Nucleus accumbens (tissue), 56 donors: ENCODE measurements at regions not wholly inside any gene's neighbourhood (a gene's known extent, or its start where the extent isn't known, plus 50 kb on each side); places are given as distances from the start of the nearest gene placed in this dataset.

Source experiments
- DNase-seq, 56 donors: peaks; one replicate each; lab custom pipeline; 2025; lab: John Stamatoyannopoulos, UW

DNA sequence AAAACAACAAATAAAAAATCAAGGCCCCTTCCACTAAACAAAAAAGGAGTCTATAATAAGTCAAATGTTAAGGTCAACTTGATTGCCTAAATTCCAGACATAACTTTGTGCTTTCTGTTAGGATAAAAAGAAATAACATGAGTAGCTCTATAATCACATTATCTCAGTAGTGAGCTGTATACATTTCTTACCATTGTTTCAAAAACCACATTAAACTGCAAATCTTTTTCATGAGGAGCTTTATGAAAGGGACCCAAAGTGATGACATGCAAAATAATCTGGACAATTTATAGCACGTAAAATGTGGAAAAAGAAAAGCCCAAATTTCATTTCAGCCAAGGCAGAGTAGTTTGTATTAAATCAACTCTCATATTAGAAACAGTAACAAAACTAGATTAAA lies 269.2 kb downstream of the KLF12 start:
- DNase-seq: no peak

DNA sequence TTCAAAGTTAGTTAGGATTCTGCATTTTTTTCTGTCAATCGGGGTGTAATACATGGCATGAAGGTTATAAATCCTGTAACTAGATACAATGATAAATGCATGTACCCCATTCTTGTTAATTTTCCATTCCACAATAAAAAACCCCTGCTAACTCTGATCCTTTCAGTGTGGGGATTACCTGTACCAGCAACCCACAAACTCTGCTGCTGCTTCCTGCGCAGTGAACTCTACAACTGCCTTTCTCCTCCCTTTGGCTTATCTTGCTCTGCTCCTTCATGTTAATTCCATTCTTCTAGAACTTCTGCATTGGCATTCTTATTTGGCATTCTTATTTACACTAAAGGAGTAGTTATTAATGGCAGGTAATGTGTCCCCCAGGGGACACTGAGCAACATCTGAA lies 273.1 kb downstream of the KLF12 start:
- DNase-seq: peak in 1 of 56 donors; percentile 1

DNA sequence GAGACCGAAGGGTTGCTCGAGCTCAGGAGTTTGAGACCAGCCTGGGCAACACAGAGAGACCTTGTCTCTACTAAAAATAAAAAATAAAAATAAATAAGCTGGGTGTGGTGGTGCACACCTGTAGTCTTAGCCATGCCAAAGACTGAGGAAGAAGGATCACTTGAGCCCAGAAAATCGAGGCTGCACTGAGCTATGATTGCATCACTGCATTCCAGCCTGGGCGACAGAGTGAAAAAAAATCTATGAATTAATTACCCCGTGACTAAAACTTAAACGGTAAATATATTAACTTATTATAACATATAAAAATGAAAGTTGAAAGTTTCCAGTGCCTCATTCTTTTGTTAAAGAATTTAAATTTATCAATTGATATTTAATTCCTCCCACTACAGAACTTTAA lies 273.7 kb downstream of the KLF12 start:
- no peak for DNase-seq

DNA sequence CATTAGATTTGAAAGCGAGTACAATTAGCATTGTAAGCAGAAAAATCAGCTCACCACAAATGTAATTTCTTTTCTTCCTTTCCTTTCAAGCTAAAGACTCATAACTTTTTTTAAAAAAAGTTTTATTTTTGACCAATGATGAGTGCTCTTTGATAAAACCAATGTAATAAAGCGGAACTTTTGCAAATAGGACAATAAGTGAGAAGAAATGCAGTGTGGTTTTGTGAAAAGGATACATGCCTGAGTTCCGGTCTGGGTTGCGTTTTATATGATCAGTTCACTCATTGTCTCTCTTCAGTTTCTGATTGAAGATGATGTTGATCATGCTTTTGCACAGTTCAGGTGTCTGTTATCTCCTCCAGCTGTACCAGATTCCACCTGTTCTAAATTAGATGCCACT lies 274.4 kb downstream of the KLF12 start:
- no peak for DNase-seq

DNA sequence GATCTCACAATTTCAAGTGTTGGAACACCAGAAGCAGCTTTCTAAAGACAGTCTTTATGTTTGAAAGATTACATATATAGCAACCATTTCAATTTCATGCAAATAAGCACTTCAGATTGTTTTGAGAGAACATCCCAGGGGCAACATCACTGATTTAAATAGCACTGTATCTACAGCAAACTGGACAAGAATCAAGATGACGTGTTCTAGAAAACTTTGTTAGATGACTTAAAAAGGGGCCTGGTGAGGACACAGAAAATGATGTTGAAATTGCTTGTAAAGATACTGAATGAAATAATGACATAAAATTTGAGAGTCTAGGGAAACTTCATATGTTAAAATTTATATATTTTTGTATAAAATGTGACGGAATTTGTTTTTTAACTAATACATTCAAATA lies 277.1 kb downstream of the KLF12 start:
- DNase-seq: no peak

DNA sequence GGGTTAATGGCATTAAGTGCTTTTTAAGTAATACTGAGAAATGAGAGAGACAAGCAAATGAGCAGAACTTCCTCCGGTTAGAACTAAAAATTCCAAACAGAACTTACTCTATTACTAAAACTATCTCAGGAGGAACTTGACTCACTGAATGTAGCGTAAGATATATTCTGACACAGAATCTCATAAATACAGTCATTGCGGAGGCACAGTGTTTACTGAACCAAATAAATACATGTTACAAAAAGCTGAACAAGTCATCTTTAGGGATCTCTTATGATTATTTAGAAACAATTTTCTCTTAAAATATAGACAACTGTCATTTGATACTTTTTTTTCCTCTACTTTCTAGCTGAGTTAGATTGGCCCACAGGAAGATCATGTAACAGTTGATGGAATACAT lies 283.1 kb downstream of the KLF12 start:
- DNase-seq: no peak

DNA sequence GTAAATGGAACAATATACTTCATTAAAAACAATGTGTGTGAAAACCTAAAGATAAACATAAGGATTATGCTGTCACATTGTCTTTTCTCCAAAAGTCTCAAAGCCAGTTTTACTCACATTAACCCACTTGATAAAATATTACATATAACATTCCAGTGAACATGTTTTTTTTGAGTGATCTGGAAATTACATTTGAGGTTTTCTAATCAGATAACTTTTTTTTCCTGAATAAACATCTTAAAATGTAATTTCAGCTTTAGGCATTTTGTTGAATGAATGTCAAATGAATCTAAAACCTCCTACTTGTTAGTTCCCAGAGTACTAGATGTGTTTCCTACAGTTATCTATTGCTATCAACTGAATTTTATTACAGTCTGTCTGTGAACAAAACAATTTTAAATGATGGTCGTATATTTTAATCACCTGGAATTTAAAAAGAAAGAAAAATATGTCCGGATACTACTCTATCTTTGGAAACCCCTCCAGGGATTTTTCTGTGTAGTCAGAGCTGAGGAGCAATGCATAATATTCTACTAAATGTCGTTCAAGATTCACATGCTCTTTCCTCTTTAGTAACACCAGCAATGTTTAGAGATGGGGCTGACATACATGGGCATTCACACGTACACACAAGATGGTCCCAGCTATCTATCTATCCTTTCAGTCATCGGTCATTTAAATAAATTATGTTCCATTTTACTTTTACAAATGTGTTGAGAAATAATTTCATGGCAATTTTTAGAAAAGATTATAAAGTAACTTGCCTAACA lies 283.9 kb downstream of the KLF12 start:
- no peak for DNase-seq

DNA sequence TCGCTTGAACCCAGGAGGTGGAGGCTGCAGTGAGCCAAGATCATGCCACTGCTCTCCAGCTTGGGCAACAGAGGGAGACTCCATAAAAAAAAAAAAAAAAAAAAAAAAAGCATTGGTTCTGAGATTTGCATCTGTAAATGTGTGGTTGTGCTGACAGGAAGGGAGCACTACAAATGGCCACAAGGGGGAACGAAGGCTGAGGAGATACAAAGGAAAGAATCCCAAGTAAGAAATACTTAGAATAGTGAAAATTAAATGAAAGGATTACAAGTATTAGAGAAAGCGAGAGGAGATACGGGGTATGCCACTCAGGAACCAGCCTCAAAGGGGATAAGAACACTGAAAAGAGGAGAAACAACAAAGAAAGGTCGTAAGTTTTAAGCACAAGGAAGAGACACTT lies 284.9 kb downstream of the KLF12 start:
- no peak for DNase-seq

DNA sequence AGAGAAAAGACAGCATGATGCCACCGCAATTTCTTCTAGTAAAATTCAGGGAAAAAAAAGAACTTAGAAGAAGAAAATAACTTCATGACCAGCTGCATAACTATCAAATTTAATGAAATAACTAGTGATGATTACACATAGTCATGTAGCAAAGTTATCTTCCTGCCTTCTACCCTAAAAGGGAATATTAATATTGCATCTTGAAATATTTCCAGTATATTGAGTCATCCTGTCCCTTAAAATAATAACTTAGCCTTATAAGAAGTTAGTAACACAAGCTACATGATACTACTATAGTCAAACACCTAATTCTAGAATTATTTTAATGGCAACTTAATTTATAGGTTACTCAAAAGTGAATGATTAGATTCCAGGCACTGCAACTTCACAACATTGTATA lies 289.2 kb downstream of the KLF12 start:
- no peak for DNase-seq

DNA sequence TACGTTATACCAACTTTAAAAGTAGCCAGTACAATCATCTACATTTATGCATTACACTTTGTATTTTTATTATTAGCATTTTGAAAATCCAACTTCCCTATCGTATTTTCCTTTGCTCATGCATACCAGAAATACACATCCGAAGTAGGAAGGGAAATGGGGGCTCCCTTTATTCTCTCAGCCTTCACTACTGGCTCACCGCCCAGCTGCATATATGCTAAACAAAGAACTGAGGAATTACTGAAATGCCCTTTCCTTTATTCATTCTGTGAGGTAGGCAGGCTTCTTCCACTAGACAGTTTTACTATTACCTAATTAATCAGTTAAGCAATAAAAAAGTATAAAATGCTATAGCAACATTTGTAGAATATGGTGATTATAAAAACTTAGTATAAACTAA lies 291.6 kb downstream of the KLF12 start:
- DNase-seq: no peak

DNA sequence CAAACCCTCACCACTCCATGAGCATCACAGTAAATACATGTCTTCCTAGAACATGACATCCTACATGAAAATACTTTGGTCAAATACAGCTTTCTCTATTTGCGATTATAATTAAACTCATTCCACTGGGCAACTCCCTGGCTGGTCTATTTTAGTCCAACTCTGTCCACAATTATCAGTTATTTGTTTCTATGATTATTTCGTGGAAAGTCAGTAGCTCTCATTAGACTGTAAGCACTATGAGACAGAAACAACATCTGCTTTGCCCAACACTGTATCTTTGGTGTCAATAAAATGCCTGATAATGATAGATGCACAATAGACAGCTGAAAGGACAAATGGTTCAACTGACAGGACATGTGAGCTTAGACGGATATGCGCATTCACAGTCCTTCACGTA lies 292.0 kb downstream of the KLF12 start:
- DNase-seq: no peak

DNA sequence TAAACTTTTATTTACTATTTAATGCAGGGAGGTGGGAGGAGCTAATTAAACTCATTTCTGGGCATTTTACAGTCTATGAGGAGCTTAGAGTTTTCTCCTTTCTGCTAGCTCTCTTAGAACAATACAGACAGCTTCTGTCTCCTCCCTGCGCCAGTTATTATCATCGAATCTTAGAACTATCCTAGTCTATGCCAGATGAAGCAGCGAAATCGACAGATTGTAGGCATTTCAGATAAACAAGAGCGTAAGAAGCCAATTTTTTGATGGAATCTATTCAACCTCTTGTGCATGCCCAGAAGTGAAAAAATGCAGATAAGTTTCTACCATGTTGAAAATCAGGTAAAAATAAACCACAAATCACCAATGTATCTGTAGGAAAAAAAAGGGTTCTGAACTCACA lies 297.1 kb downstream of the KLF12 start:
- no peak for DNase-seq

DNA sequence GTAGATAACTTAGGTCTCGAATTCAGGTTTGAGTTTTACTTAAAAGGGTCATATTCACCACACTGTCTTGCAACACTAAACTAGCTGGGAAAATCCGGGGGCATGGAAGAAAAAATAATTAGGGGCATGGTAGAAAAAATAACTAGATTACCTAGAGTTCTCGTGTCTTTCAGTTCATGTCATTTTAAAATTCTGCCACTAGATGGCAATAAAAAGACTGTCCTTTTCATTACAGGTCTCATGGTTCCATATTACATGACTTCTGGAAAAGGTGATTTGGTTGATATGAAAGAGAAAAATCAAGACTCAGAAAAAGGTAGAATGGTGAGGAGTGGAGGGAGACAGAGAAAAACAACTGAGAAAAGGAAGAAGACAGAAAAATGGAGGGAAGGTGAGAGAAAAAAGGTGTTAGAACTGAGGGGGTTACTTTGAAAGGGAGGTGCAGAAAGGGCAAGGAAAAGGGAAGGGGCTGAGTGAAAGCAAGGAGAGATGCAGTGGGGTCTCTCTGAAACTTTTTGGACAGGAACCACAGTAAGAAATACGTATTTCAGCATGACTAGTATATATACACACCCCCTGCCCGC lies 299.0 kb downstream of the KLF12 start:
- no peak for DNase-seq

DNA sequence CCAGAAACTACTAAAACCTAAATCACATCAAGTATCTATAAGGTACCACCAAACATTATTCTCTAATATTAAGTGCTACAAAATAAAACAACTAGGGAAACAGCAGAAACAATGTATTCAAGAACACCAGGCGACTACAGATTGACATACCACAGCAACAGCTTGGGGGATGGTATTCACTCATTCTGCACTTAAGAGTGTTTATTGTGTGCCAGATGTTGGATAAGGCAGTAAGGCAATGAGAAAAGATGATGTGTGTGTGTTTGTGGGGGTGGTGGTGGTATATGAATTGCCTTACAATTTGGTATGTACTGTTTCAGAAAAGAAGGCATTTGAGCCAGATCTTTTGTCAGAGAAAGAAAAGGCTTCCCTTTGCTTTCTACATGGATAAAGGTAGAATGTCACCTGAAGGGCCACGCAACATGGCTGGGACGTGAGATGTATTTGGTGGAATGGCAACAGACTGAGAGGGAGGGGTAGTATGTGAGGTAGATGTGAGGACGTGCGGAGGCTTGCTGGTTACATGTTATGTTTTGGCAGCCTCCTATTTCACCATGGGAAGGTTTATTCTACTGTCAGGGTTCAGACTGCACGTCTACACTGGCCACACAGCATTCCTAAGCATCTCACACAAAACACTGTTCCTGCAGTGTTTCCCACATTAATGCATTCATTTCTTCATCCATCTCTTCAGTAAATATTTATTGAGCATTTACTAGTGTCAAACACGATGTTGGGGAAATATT lies 300.7 kb downstream of the KLF12 start:
- no peak for DNase-seq

DNA sequence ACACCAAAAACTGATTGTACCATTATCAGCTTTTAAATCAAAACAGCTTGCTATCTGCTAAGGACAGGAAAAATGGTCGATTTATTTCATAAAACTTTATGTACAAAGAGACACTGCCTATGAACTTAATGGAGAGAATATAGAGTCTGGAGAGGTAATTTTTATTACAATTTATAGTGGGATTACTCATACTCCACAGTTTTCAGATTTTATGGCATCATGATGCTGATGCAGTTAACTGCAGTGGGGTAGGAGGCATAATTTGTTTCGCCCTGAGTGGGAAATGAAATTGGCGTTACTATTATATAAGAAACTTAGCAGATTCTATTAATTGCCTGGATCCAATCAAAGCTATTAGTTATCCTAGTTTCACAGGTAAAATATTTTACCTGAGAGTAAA lies 301.4 kb downstream of the KLF12 start:
- peak in 1 of 56 donors; percentile 1 for DNase-seq

DNA sequence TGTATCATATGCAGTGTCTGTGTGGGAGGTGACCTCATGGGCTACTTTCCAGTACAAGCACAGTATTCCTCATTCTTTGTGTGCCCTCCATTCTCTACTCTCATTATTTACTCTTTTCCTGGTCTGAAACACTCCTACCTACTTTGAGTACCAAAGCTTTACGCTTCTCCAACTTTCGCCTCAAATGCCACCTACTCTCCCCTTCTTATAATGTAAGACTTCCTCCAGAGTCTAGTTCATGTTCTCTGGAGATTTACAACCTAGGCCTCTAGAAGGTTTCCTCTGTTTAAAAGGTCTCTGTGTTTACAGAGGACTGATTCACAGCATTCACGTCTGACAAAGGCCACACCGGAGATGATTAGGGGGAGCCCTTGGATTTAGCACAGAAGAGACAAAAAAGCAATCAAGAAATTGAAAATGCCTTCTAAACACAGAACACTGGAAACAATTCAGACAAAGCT lies 302.0 kb downstream of the KLF12 start:
- DNase-seq: no peak

DNA sequence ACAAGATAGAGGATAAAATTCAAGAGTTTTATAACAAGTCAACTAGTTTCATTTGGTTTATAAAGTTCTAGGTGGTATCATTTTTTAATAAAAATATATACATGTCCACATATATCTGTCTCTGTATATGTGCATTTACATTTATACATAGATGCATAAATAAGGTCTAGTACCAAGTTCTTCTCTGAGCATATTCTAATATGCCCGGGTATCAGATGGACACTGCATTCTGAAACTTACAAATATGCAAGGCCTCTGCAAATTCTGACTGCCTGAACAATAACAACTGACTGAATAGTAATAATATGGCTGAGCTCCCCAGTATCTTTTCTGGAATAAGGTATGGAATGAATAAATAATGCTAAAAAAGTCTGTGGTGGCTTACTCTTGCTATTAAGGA lies 304.8 kb downstream of the KLF12 start:
- no peak for DNase-seq

DNA sequence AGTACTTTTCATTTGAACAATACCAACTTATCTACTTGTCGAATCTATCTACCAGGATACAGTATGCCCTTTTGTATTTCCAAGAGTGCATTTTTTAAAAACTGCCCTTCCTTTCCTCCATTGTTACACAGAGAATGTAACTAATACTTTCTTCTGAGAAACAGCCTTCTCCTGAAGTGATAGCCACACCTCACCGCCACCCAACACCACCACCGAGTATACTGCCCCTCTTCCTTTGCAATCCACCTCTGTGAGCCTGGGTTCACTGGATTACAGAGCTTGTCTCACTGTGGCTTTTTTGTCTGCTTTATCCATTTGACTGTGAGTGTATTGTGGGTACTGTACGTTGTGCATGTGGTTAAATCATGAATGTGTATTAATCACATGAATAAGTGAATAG lies 305.4 kb downstream of the KLF12 start:
- DNase-seq: no peak

DNA sequence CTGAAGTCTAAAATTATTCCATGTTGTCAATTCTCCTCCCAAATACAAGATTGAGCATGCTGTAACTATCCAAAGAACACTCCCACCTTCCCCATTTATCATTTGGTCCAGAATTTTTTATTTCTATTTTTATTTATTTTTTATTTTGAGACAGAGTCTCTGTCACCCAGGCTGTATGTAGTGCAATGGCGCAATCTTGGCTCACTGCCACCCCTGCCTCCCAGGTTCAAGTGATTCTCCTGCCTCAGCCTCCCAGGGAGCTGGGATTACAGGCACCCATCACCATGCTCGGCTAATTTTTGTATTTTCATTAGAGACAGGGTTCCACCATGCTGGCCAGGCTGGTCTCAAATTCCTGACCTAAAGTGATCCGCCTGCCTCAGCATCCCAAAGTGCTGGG lies 306.8 kb downstream of the KLF12 start:
- DNase-seq: no peak

DNA sequence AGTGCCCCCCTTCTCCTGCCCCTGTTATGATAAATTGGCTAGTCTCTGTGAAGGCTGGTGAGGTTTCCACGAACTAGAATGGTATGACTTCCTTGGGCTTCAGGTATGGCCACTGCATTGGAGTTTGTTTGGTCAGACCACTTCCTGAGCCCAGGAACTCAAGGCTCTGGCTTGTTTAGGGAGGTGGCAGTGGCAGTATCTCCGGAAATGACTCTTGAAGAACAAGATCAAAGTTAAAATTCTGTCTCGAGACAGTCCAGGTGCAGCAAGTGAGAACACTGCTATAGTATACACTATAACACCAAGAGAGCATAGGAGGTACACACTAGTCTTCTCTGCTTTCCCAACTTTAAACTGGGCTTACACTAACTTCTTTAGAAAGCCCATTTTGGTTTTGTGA lies 309.1 kb downstream of the KLF12 start:
- DNase-seq: no peak

DNA sequence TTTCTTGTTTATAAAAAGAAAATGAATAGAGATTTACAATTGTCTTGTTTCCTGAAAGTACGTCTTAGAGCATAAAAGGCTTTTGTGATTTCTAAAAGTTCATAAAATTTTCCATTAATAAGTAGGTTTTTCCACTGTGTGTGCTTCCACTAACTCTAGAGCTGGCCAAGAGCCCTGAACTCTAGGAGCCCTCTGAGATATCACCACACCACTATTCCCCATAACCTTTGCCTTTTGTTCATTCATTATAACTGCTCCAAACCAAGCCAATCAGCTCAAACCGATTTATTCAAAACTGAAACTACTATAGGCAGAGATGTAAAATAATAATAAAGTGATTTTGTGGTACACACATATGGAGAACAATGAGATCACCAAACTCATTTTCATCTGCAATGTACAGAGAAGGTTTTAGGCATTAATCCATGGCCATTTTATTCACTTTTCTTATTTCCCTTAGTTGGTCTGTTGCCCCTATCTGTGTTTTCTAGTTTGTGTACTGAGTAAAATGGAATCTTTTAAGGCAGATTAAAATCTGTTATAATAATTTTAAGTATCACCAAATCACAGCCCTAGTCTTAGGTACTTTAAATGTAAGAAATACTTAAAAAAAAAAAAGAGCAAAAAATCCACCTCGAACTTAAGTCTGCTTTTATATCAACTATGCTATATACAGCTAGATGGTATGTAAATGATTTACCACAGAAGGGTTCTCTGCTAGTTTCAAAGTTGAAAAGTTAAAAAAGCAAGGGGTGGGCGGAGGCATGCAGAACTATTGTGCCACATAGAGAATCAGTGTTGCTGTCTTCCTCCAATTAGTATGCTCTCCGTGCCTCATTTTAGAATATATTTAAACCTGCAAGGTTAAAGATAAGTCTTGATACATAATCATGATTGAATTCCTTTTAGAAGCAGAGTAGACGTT lies 311.3 kb downstream of the KLF12 start:
- DNase-seq: no peak
